SK-N-SH treated with all-trans-retinoic acid at 6 μM for 48 hours (cell line): ENCODE measurements at regions not wholly inside any gene's neighbourhood (a gene's known extent, or its start where the extent isn't known, plus 50 kb on each side); places are given as distances from the start of the nearest gene placed in this dataset.

ENCODE experiments used
- ATAC-seq: fragments of 200-7000 bp; cut with Tn5 transposase; 3 replicates; pipeline ENCODE4 v1.9.1; 2020; ENCODE audit warnings: mild to moderate bottlenecking, moderate library complexity
- ARNTL ChIP-seq: fragments of 450-650 bp; formaldehyde crosslinking; IDR thresholded peaks from 2 replicates; pipeline ENCODE4 v1.5.0; 2020; ENCODE audit warnings: low read depth, mild to moderate bottlenecking, moderate library complexity, borderline replicate concordance
- BACH2 ChIP-seq: fragments of 250-450 bp; sonication (Bioruptor Pico); IDR thresholded peaks from 2 replicates; pipeline ENCODE4 v1.9.0; 2021; ENCODE audit warnings: mild to moderate bottlenecking, borderline replicate concordance
- CSDC2 ChIP-seq: fragments of 250-450 bp; sonication (Bioruptor Pico); IDR thresholded peaks from 2 replicates; pipeline ENCODE4 v1.5.0; 2020; ENCODE audit warnings: mild to moderate bottlenecking, moderate library complexity
- CSRNP3 ChIP-seq: fragments of 250-450 bp; sonication (Bioruptor Pico); IDR thresholded peaks from 2 replicates; pipeline ENCODE4 v1.5.1; 2021; ENCODE audit warnings: mild to moderate bottlenecking, moderate library complexity
- ESRRG ChIP-seq: fragments of 250-450 bp; sonication (Bioruptor Pico); IDR thresholded peaks from 2 replicates; pipeline ENCODE4 v1.6.1; 2021; ENCODE audit warnings: mild to moderate bottlenecking
- GLIS3 ChIP-seq: fragments of 250-450 bp; sonication (Bioruptor Pico); IDR thresholded peaks from 2 replicates; pipeline ENCODE4 v1.5.0; 2020; ENCODE audit warnings: mild to moderate bottlenecking, moderate library complexity
- ISL1 ChIP-seq: fragments of 250-450 bp; sonication (Bioruptor Pico); IDR thresholded peaks from 2 replicates; pipeline ENCODE4 v2.1.2; 2022; ENCODE audit warnings: mild to moderate bottlenecking, moderate library complexity
- OSR1 ChIP-seq: fragments of 250-450 bp; sonication (Bioruptor Pico); IDR thresholded peaks from 2 replicates; pipeline ENCODE4 v1.8.0; 2022; ENCODE audit warnings: moderate library complexity, mild to moderate bottlenecking, inconsistent platforms
- POU6F1 ChIP-seq: fragments of 250-450 bp; sonication (Bioruptor Pico); IDR thresholded peaks from 2 replicates; pipeline ENCODE4 v1.8.0; 2021; ENCODE audit warnings: low read depth, mild to moderate bottlenecking, moderate library complexity, borderline replicate concordance
- PPARA ChIP-seq: fragments of 250-450 bp; sonication (Bioruptor Pico); IDR thresholded peaks from 2 replicates; pipeline ENCODE4 v1.5.0; 2020; ENCODE audit warnings: mild to moderate bottlenecking, borderline replicate concordance
- RARB ChIP-seq: fragments of 250-450 bp; sonication (Bioruptor Pico); IDR thresholded peaks from 2 replicates; pipeline ENCODE4 v1.8.0; 2021; ENCODE audit warnings: mild to moderate bottlenecking, moderate library complexity
- SNAI2 ChIP-seq: fragments of 250-450 bp; sonication (Bioruptor Pico); IDR thresholded peaks from 2 replicates; pipeline ENCODE4 v1.5.0; 2020; ENCODE audit warnings: mild to moderate bottlenecking, moderate library complexity
- TCF4 ChIP-seq: fragments of 250-450 bp; sonication (Bioruptor Pico); IDR thresholded peaks from 2 replicates; pipeline ENCODE4 v1.8.0; 2021; ENCODE audit warnings: mild to moderate bottlenecking, moderate library complexity, borderline replicate concordance
- ZC3H10 ChIP-seq: fragments of 250-450 bp; sonication (Bioruptor Pico); IDR thresholded peaks from 2 replicates; pipeline ENCODE4 v1.5.1; 2021; ENCODE audit warnings: mild to moderate bottlenecking, moderate library complexity
- ZFP3 ChIP-seq: fragments of 250-450 bp; sonication (Bioruptor Pico); IDR thresholded peaks from 2 replicates; pipeline ENCODE4 v1.5.0; 2020; ENCODE audit warnings: mild to moderate bottlenecking, moderate library complexity
- ZFP30 ChIP-seq: fragments of 450-650 bp; formaldehyde crosslinking; IDR thresholded peaks from 2 replicates; pipeline ENCODE4 v1.5.0; 2022; ENCODE audit warnings: mild to moderate bottlenecking, moderate library complexity
- ZNF565 ChIP-seq: fragments of 450-650 bp; formaldehyde crosslinking; conservative IDR thresholded peaks from 2 replicates; pipeline ENCODE4 v1.5.0; 2020; ENCODE audit warnings: low read depth, mild to moderate bottlenecking, moderate library complexity
- ZNF70 ChIP-seq: fragments of 450-650 bp; formaldehyde crosslinking; IDR thresholded peaks from 2 replicates; pipeline ENCODE4 v1.5.0; 2020; ENCODE audit warnings: mild to moderate bottlenecking, moderate library complexity
- ZNF8 ChIP-seq: fragments of 450-650 bp; formaldehyde crosslinking; IDR thresholded peaks from 2 replicates; pipeline ENCODE4 v1.5.0; 2020; ENCODE audit warnings: mild to moderate bottlenecking, moderate library complexity
- TF ChIP-seq, protein P1 (sequence below): fragments of 250-450 bp; sonication (Bioruptor Pico); IDR thresholded peaks from 2 replicates; pipeline ENCODE4 v1.5.0; 2020; ENCODE audit warnings: mild to moderate bottlenecking, moderate library complexity
- TF ChIP-seq, protein P2 (sequence below): fragments of 250-450 bp; sonication (Bioruptor Pico); IDR thresholded peaks from 2 replicates; pipeline ENCODE4 v1.5.1; 2020; ENCODE audit warnings: low read depth, mild to moderate bottlenecking, moderate library complexity
- TF ChIP-seq, protein P3 (sequence below): fragments of 250-450 bp; sonication (Bioruptor Pico); IDR thresholded peaks from 2 replicates; pipeline ENCODE4 v1.8.0; 2020; ENCODE audit warnings: mild to moderate bottlenecking, moderate library complexity, borderline replicate concordance

- no peak for ATAC-seq
- TF ChIP-seq ISL1 (CRISPR knock-in tag) (no peak), OSR1 (CRISPR knock-in tag) (no peak), ZNF8 (CRISPR knock-in tag) (no peak), SNAI2 (CRISPR knock-in tag) (no peak), PPARA (CRISPR knock-in tag) (no peak), BACH2 (CRISPR knock-in tag) (no peak), RARB (no peak)
- TF ChIP-seq, protein P1, sequence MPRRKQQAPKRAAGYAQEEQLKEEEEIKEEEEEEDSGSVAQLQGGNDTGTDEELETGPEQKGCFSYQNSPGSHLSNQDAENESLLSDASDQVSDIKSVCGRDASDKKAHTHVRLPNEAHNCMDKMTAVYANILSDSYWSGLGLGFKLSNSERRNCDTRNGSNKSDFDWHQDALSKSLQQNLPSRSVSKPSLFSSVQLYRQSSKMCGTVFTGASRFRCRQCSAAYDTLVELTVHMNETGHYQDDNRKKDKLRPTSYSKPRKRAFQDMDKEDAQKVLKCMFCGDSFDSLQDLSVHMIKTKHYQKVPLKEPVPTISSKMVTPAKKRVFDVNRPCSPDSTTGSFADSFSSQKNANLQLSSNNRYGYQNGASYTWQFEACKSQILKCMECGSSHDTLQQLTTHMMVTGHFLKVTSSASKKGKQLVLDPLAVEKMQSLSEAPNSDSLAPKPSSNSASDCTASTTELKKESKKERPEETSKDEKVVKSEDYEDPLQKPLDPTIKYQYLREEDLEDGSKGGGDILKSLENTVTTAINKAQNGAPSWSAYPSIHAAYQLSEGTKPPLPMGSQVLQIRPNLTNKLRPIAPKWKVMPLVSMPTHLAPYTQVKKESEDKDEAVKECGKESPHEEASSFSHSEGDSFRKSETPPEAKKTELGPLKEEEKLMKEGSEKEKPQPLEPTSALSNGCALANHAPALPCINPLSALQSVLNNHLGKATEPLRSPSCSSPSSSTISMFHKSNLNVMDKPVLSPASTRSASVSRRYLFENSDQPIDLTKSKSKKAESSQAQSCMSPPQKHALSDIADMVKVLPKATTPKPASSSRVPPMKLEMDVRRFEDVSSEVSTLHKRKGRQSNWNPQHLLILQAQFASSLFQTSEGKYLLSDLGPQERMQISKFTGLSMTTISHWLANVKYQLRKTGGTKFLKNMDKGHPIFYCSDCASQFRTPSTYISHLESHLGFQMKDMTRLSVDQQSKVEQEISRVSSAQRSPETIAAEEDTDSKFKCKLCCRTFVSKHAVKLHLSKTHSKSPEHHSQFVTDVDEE (CRISPR knock-in tag), result no peak
Measured at GRCh38 chr3:74328435-74328834, 286.0 kb downstream of the CNTN3 start.

GRCh38 chr3:74315291-74315690 is 299.2 kb downstream of the CNTN3 start:
- no peak for ATAC-seq
- TF ChIP-seq ARNTL (CRISPR knock-in tag), result no peak
- TF ChIP-seq ZFP3 (CRISPR knock-in tag), result no peak
- TF ChIP-seq ZFP30 (CRISPR knock-in tag), result no peak
- TF ChIP-seq ZNF70 (CRISPR knock-in tag), result no peak
- TF ChIP-seq, protein P2, sequence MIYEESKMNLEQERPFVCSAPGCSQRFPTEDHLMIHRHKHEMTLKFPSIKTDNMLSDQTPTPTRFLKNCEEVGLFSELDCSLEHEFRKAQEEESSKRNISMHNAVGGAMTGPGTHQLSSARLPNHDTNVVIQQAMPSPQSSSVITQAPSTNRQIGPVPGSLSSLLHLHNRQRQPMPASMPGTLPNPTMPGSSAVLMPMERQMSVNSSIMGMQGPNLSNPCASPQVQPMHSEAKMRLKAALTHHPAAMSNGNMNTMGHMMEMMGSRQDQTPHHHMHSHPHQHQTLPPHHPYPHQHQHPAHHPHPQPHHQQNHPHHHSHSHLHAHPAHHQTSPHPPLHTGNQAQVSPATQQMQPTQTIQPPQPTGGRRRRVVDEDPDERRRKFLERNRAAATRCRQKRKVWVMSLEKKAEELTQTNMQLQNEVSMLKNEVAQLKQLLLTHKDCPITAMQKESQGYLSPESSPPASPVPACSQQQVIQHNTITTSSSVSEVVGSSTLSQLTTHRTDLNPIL (CRISPR knock-in tag), result no peak
- no peak for TF ChIP-seq BACH2 (CRISPR knock-in tag)
- TF ChIP-seq GLIS3 (CRISPR knock-in tag), result no peak
- TF ChIP-seq ESRRG (CRISPR knock-in tag), result no peak
- no peak for TF ChIP-seq OSR1 (CRISPR knock-in tag)
- no peak for TF ChIP-seq PPARA (CRISPR knock-in tag)
- TF ChIP-seq, all 23 proteins: peak for 0

DNA sequence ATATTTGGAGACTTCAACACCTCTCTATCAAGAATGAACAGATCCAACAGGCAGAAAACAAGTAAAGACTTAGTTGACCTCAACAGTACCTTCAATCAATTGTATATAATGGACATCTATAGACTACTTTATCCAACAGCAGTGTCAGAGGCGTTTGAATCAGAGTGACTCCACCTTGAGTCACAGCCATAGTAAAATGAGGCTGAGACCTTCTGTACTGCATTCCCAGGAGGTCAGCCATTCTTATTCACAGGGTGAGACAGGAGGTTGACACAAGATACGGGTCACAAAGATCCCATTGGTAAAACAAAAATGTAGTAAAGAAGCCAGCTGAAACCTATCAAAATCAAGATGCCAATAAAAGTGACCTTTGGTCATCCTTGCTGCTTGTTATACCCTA is 299.8 kb downstream of the CNTN3 start:
- ATAC-seq, result no peak
- TF ChIP-seq ZNF565 (CRISPR knock-in tag) (no peak), RARB (no peak), ARNTL (CRISPR knock-in tag) (no peak), CSRNP3 (CRISPR knock-in tag) (no peak), ZC3H10 (CRISPR knock-in tag) (no peak), PPARA (CRISPR knock-in tag) (no peak), OSR1 (CRISPR knock-in tag) (no peak), ISL1 (CRISPR knock-in tag) (no peak), CSDC2 (no peak), TCF4 (CRISPR knock-in tag) (no peak), ZNF70 (CRISPR knock-in tag) (no peak), ZNF8 (CRISPR knock-in tag) (no peak), POU6F1 (CRISPR knock-in tag) (no peak), ESRRG (CRISPR knock-in tag) (no peak)
- TF ChIP-seq, protein P2 (CRISPR knock-in tag), result no peak
- TF ChIP-seq, protein P3, sequence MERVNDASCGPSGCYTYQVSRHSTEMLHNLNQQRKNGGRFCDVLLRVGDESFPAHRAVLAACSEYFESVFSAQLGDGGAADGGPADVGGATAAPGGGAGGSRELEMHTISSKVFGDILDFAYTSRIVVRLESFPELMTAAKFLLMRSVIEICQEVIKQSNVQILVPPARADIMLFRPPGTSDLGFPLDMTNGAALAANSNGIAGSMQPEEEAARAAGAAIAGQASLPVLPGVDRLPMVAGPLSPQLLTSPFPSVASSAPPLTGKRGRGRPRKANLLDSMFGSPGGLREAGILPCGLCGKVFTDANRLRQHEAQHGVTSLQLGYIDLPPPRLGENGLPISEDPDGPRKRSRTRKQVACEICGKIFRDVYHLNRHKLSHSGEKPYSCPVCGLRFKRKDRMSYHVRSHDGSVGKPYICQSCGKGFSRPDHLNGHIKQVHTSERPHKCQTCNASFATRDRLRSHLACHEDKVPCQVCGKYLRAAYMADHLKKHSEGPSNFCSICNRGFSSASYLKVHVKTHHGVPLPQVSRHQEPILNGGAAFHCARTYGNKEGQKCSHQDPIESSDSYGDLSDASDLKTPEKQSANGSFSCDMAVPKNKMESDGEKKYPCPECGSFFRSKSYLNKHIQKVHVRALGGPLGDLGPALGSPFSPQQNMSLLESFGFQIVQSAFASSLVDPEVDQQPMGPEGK (CRISPR knock-in tag), result no peak
